Stimulated activated naive B cell treated with anti-CD40 and anti-IgM and Interleukin-4, amounts not matched to agents 10 μg/mL and 1 μg/mL and 100 μg/mL, for 72 hours (primary cell): ENCODE measurements at regions not wholly inside any gene's neighbourhood (a gene's known extent, or its start where the extent isn't known, plus 50 kb on each side); places are given as distances from the start of the nearest gene placed in this dataset.
"Not testable (repeated sequence)": the region's sequence is repeated elsewhere in the genome, so short reads cannot be mapped to it uniquely, and the experiment has no call there.

Experiments used
- ATAC-seq, 2 donors: fragments of 150-1000 bp; cut with Tn5 transposase; replicated peaks; 2 replicates each; pipeline ENCODE4 v1.10.0; 2021; ENCODE audit warnings: moderate library complexity in 1 of 2
- DNase-seq: peaks from one replicate; pipeline ENCODE4 v3.0.0; 2021
- H3K27ac Mint-ChIP-seq: one replicate; pipeline ENCODE4 v1.8.0; 2022; ENCODE audit warnings: mild to moderate bottlenecking, mixed read lengths
- H3K27me3 Mint-ChIP-seq, 2 donors: one replicate each; pipeline ENCODE4 v1.8.0; 2022; ENCODE audit warnings: mixed read lengths in 2 of 2
- H3K36me3 Mint-ChIP-seq, 2 donors: one replicate each; pipeline ENCODE4 v1.8.0; 2022; ENCODE audit warnings: mixed read lengths in 2 of 2, mild to moderate bottlenecking in 1 of 2
- H3K4me1 Mint-ChIP-seq, 2 donors: one replicate each; pipeline ENCODE4 v1.8.0; 2022; ENCODE audit warnings: mixed read lengths in 2 of 2, mild to moderate bottlenecking in 1 of 2
- H3K4me3 Mint-ChIP-seq, 2 donors: one replicate each; pipeline ENCODE4 v1.8.0; 2022; ENCODE audit warnings: mild to moderate bottlenecking in 2 of 2, mixed read lengths in 2 of 2, moderate library complexity in 1 of 2
- H3K9me3 Mint-ChIP-seq, 2 donors: one replicate each; pipeline ENCODE4 v1.8.0; 2022; ENCODE audit warnings: mixed read lengths in 2 of 2, mild to moderate bottlenecking in 1 of 2

- not testable (repeated sequence) for H3K36me3 Mint-ChIP-seq, H3K27me3 Mint-ChIP-seq, H3K9me3 Mint-ChIP-seq, H3K27ac Mint-ChIP-seq, H3K4me1 Mint-ChIP-seq, H3K4me3 Mint-ChIP-seq, ATAC-seq, DNase-seq
These were observed 69.6 kb upstream of the NBPF26 start for GRCh38 chr1:120654114-120654513.

GRCh38 chr1:120655394-120655793, 68.4 kb upstream of the NBPF26 start:
- not testable (repeated sequence) for H3K36me3 Mint-ChIP-seq, H3K9me3 Mint-ChIP-seq, H3K4me3 Mint-ChIP-seq, H3K27me3 Mint-ChIP-seq, H3K27ac Mint-ChIP-seq, H3K4me1 Mint-ChIP-seq, DNase-seq
- peak; percentile 76 to 78 for ATAC-seq

GRCh38 chr1:120656116-120656515, 67.6 kb upstream of the NBPF26 start:
- not testable (repeated sequence) for H3K9me3 Mint-ChIP-seq

GRCh38 chr1:120657804-120658203, 65.9 kb upstream of the NBPF26 start:
- not testable (repeated sequence) for H3K36me3 Mint-ChIP-seq, ATAC-seq, H3K4me3 Mint-ChIP-seq, H3K9me3 Mint-ChIP-seq, DNase-seq, H3K27me3 Mint-ChIP-seq, H3K27ac Mint-ChIP-seq, H3K4me1 Mint-ChIP-seq

More at GRCh38 chr1:120656116-120656515, 67.6 kb upstream of the NBPF26 start:
- not testable (repeated sequence) for H3K4me3 Mint-ChIP-seq, H3K36me3 Mint-ChIP-seq, H3K4me1 Mint-ChIP-seq, DNase-seq, ATAC-seq, H3K27me3 Mint-ChIP-seq, H3K27ac Mint-ChIP-seq

- not testable (repeated sequence) for H3K27ac Mint-ChIP-seq, H3K36me3 Mint-ChIP-seq, H3K4me3 Mint-ChIP-seq, H3K27me3 Mint-ChIP-seq, H3K4me1 Mint-ChIP-seq, H3K9me3 Mint-ChIP-seq, DNase-seq, ATAC-seq
These were observed 65.1 kb upstream of the NBPF26 start for GRCh38 chr1:120658622-120659021.

GRCh38 chr1:120659133-120659532, 64.6 kb upstream of the NBPF26 start:
- H3K27me3 Mint-ChIP-seq, H3K27ac Mint-ChIP-seq, H3K9me3 Mint-ChIP-seq, H3K4me3 Mint-ChIP-seq, H3K4me1 Mint-ChIP-seq, H3K36me3 Mint-ChIP-seq, DNase-seq: not testable (repeated sequence)
- peak; percentile 61 to 73 for ATAC-seq

- peak overlapping the region in 1 of 2 donors; percentile 88 for H3K4me3 Mint-ChIP-seq
- ATAC-seq, result peak; percentile 44 to 56
- not testable (repeated sequence) for DNase-seq, H3K4me1 Mint-ChIP-seq, H3K27me3 Mint-ChIP-seq, H3K36me3 Mint-ChIP-seq, H3K9me3 Mint-ChIP-seq, H3K27ac Mint-ChIP-seq
These were observed 59.1 kb upstream of the NBPF26 start for GRCh38 chr1:120664376-120665249.

- not testable (repeated sequence) for H3K4me1 Mint-ChIP-seq, H3K27ac Mint-ChIP-seq, H3K27me3 Mint-ChIP-seq, H3K36me3 Mint-ChIP-seq, H3K9me3 Mint-ChIP-seq, DNase-seq
- peak; percentile 97 to 99 for ATAC-seq
- peak overlapping the region in 1 of 2 donors; percentile 88 for H3K4me3 Mint-ChIP-seq
These were observed 58.5 kb upstream of the NBPF26 start for GRCh38 chr1:120665250-120665577.

- not testable (repeated sequence) for H3K27me3 Mint-ChIP-seq, DNase-seq, H3K4me1 Mint-ChIP-seq, H3K36me3 Mint-ChIP-seq, H3K4me3 Mint-ChIP-seq, H3K9me3 Mint-ChIP-seq, ATAC-seq, H3K27ac Mint-ChIP-seq
These were observed 55.6 kb upstream of the NBPF26 start for GRCh38 chr1:120668187-120668586.
